Nucleus accumbens (tissue), 56 donors: ENCODE measurements at regions not wholly inside any gene's neighbourhood (a gene's known extent, or its start where the extent isn't known, plus 50 kb on each side); places are given as distances from the start of the nearest gene placed in this dataset.
A peak's percentile ranks its signal among the peaks of the same experiment; 100 is the strongest.

Experiments used
- DNase-seq, 56 donors: peaks; one replicate each; lab custom pipeline; 2025; lab: John Stamatoyannopoulos, UW

DNA sequence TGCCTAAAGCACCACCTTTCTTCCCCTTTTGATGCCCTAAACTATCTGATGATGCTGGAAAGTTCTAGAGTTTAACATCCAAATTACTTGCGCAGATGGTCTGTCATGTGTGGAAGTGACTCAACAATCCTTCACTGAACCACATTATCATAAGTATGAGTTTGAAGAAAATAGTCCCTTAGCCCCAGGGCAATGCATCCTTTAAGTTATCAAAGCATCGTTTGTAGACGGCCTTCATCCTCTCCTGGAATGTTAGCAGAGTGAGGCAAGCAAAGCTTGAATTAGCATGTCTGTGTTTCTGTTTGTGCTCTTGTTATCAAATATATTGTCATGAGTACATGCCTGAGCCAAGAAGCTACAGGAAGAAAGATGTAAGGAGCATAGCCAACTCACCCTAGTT lies 570.9 kb downstream of the MID1IP1 start:
- no peak for DNase-seq

DNA sequence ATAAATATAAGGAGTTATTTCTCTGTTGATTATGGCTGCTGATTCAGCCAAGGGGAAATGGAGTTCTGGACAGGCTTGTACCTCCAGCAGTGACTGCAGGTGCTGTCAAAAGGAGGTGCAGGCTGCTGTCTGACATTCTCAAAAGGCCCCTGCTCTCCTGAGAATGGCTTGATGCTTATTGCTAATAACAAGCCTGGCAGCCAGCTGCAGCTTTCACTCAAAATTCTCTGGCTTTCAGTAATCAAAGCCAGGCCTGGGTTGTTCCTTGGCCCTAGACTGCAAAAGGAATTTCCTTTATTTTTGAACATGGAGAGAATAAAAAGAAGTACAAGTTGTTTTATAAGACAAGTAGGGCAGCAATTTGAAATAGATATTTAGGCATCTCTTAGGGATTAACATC lies 575.9 kb downstream of the MID1IP1 start:
- DNase-seq, result no peak

DNA sequence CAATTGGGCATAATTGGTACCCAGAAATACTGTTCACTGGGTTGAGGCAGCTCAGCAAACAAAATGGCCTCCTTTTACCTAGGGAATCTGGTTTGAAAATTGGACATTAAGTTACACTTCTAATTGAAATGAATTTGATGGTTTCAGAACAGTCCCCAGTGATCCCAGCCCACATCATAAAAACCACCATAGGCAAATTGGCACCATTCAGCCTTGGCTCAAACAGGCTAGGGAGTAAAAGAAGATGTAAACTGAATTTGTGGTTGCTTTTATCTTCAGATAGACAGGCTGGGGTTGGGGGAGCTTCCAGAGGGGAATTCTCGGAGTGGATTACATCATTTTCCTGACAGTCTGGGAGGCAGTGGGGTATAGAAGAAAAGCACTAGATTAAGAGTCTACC lies 576.5 kb downstream of the MID1IP1 start:
- DNase-seq, result no peak

DNA sequence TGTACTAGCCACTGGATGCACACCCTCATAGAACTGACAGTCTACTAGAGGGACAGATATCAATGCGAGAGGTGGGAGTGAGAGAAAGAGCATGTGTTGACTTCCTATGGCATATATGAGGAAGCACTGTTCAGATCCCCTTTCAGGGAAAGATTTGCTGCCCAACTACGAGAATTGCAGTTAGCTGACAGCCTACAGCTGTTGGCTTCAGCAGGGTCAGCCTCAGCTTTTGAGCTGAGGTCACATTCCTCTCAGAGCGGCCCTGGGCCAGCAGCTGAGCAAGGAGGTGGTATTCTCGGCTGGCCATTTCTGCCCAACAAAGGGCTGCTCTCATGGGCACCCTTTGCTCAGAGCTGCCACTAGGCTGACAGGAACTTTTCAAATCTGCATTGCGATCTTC lies 580.2 kb downstream of the MID1IP1 start:
- DNase-seq, result peak in 2 of 56 donors; percentile 3 to 14

DNA sequence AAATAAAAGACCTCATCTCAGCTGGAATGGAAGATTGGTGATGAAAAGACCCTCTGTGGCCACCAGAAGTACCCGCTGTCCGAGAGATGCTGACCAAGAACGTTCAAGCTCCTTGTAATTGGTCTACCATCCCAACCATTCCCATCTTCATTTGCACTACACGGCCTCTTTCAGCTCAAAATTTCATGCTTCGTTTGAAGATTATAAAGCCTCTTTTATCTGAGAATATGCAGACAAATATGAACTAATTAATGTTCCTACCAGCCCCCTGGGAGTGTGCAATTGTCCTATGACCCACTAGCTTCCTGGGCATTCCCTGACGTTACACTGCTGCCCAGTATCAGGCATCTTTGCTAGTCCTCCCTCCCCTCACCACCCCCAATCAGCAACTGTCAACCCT lies 583.7 kb downstream of the MID1IP1 start:
- no peak for DNase-seq

DNA sequence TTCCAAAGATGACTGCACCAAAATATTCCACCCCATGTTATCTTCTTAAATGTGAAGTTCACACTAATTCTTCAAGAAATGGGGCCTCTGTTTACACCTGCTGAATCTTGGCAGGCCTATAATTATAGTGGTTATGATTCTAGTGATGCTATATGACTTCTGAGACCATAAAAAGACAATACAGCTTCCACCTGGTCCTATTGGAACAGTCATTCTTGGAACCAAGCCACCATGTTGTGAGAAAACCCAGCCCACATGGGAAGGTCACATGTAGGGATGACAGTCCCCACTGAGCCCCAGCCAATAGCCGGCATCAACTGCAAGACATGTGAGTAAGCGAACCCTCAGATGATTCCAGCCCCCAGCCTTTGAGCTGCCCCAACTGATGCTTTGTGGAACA lies 587.5 kb downstream of the MID1IP1 start:
- DNase-seq, result no peak

DNA sequence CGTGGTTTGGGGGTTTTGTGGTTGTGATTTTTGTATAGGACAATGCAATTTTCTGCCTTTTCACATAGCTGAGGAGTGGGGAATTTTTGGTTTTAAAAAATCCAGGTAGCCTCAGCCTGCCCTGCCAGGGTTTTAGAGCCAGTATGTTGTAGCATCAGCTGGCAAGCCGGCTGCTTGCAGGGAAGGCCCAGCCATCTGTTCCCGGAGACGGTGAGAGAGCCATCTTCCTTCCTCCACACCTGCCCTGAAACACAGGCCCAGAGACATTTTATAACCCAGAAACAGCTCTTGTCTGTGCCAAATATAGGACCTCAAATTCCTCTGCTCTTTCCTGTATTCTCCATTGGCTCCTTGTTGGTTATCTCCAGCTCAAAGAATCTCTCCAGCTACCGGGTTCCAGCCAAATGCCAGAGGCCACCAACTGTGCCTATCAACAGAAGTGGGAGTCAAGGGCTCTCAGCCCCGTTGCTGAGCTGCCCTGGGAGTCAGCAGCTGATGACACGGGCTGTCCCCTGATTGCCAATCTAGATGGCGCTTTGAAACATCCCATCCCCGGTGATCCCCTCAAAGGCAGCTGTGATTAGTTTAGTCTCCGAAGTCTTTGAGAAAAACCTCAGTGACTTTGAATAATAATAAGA lies 595.2 kb downstream of the MID1IP1 start:
- DNase-seq, result no peak

DNA sequence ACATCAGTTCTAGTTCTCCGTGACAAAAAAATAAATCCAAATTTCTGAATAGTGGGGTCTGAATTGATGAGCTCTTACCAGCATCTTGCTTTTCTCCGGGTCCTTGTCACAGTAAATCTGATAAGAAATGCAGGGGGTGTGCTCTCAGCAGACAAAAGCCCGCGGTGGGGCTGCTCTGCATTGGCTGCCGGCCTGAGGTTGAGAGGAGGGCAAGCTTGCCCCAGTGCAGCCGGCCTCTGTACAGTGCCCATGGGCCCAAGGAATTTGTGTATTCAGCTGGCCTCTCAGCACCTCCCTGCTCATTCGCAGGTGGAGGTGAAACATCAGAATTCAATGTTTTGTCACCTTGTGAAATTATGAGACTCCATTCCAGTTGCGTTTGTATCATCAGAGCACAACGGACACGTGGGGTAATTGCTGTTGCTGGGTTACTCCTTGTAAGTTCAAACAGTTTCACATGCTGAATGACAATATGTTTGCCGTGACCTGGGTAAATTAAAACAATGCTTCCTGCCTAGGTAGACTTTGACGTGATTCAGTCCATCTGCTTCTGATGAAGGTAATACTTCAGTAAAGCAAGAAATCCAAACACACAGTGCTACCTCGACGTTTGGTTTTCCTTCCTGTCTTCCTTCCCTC lies 596.4 kb downstream of the MID1IP1 start:
- no peak for DNase-seq

DNA sequence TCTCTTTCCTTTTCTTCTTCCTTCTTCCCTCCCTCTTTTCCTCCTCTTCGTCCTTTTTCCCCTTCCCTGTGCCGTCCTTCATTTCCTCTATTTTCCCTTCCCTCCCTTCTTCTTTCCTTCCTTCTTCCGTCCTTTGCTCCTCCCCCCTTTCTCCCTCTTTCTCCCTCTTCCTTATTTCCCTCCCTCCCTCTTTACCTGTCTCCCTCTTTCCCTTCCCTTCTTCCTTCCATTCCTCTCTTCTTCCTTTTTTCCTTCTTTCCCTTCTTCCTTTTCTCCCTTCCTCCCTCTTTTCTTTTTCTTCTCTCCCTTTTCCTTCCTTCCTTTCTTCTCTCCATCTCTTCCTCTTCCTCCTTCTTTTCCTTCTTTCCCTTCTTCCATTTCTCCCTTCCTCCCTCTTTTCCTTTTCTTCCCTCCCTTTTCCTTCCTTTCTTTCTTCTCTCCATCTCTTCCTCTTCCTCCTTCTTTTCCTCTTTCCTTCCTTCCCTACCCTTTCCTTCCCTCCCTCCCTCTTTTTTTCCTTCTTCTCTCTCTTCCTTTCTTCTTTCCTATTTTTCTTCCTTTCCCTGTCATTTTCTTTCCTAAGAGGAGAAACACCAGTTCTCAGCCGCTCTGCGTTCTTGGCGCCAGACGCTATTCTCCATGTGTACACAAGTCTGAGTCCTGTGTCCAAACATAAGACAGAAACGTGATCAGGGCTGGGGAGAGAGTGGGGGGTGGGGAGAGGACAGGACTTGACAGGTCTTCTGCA lies 597.1 kb downstream of the MID1IP1 start:
- DNase-seq, result no peak

DNA sequence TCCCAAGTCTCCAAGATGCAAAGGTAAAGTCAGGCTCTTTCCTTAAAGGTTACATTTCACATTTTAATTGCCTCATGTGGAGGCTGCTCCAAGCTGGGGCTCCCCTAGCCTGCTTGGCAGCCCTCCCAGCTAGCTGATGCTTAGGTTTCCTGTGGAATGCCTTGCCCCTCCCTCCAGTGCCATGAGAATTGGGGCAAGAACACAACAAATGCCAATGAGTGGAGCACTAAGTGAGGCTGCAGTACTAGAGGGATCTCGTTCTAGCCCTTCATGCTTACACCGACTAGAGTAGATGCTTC lies 597.7 kb downstream of the MID1IP1 start:
- peak in 4 of 56 donors; percentile 0 to 15 (median 8) for DNase-seq

DNA sequence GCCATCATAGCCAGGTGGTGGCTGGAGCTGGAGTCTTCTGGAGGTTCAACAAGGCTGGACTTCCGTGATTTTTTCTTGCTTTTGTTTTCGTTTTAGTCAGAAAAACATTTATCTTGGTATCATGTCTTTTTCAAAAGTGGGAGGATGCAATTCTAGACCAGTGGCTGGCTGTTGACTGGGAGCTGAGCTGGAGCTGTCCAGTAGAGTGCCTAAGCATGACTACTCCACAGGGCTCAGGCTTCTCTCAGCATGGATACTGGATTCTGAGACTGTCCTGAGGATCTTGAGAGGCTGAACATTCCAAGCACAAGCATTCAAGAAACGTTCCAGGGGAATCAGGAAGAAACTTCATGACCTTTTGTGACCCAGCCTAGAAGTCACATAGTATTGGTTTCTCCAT lies 598.1 kb downstream of the MID1IP1 start:
- DNase-seq, result no peak

DNA sequence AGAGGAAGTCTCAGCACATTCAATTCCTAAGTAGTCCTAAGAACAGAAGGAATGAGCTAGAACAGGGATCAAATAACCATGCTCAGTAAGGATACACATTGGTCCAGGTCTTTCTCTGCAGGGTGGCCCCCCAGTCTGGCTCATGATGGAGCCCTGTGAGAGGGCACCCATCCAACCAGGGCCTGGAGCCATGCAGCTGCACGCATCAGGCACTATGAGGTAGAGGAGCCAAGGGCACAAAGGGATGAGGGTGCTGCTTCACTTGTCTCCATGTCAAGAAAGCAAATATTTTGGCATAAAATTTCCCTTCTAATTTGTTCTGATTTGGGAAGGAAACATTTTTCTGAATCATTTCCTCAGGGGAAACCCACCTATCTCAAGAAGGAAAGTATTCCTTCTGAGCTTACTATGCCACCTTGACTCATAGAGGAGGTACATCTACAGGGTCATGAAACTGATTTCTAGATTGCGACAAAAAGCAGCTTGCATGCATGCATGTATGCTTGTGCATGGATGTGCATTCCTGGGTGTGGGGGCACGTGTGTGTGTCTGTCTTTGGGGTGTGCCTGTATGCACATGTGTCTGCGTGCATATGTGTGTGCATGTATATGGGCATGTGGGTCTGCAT lies 600.3 kb downstream of the MID1IP1 start:
- no peak for DNase-seq

DNA sequence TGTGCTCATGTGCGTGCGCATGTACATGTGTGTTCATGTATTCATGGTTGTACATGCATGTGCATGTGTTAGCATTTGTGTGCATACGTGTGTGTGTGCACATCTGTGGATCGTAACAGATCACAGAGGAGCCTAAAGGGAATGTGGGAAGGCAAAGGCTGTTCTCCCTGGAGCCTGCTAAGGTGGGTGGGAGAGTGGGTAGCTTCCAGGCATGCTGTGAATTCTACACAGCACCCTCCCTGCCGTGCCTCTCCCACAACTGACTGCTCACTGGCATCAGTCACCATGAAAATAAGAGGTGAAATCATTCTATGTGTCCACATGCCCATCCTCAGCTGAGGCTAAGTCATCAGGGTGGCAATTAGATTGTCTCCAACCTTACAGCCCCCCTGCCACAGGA lies 600.9 kb downstream of the MID1IP1 start:
- peak in 7 of 56 donors; percentile 0 to 16 (median 8) for DNase-seq

DNA sequence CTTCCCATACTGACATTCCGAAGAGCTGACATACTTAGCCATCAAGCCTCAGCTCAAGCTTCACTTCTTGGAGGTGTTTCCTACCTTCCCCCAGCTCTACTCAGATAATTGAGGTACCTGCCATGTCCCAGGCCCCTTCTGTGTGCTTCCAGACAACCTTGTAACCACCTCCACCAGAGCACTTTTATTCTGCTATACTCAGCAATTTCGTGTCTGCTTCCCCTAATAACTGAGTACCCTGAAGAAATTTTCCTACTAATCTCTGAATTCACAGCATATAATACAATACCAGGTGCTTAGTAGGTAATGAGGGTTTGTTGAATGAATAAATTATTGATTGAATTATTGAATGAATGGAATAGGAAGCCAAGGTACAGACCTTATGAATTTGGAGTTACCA lies 605.5 kb downstream of the MID1IP1 start:
- DNase-seq, result no peak

DNA sequence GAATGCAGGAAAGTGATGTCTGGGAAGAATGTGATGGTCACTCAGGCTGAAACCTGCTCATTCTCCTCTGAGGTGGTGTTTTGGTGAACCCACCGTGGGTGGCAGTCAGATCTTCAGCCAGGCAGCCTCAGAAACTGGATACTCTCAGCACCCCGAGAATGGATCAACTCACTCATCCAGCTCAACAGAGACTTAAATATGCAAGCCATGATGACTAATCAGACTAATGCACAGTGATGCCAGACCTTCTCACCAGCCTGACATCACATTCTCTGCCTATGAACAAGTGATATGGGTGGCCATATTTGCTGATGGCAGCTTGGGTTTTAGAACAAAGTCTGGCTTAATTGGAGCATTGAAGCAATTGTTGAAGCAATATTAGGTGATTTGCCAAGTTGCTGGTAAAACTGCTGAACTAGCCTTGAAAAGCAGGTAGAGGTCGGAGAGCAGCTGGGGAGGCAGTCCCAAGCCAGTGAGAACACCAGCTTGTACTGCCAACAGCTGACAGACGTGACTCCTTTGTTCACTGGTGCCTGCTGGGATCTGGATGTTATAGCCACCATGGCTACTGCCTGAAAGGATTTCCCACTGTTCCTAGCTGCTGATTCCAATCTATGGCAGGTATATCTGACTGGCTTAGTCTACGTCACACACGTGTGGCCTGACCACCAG lies 608.1 kb downstream of the MID1IP1 start:
- no peak for DNase-seq

DNA sequence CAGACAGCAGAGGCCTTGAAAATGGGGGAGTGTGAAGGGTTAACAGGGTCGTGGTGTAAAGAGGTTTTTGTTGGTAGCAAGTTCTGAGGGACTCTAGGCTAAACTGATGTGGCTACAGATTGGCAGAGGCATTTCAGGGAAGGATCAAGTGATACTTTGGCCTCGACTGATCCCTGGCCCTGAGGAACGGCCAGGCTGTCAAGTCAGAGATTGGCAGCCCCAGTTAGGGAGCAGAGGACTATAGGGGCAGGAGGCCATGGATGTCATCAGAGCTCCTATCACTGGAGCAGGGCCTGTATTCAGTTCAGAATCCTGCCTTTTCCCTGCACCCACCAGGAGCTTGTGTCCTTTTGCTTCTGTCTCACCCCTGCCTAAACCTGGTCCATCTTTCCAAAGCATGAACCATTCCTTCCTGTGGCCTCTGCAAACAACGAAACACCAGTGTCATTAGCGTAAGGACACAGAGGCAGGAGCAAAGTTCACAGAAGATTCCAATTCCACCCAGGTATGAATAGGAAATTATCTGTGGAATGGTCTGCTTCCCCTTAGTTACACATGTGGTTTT lies 613.1 kb downstream of the MID1IP1 start:
- no peak for DNase-seq

DNA sequence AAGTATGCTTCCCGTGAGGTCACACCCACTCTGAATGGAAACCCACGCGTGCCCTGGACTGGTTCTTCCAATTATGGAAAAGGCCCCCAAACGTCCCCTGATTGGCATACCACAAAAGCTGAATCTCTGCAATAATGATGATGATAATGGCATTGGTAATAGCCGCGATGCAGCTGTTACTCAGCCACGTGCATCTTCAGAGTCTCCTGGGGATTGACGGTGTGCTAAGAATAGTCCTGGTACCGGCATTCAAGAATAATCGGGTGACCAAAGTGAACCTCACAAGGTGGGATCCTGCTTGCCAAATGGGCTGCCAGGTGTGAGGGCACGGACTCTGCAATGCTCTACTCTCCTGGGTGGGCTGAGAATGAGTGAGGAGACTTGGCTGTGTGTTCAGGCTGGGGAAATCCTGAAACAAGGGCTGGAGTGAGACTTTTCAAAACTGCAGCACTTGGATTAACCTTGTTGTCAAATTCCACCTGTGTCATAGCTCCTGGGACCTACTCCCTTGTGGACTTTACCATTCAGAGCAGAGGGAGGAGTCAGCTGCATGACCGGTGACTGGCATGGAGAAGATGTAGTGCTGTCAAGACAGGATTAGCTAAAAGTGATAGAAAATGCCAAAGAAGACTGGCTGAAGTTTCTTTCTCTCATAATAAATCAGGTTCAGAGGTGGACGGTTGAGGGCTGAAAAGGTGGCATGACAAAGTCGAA lies 615.4 kb downstream of the MID1IP1 start:
- no peak for DNase-seq

DNA sequence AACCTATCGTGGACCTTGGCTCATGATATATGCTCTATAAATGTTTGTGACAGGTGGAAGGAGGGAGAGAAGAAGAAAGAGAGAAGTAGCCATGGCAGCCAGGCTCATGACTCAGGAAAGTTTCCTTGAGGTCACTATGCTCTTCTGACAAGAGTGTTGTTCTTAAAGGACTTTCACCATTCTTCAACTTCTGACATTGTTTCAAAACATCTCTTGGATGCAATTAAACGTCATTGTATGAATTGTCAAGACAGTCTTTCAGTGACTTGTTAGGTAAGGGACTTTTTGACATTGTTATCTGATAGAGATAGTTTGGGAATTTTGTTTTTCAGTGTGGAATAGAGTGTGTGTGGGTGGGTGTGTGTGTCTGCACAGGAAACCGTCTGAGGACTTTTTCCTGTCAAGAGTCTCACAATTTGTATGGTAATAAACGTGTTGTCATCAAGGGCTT lies 617.0 kb downstream of the MID1IP1 start:
- no peak for DNase-seq

DNA sequence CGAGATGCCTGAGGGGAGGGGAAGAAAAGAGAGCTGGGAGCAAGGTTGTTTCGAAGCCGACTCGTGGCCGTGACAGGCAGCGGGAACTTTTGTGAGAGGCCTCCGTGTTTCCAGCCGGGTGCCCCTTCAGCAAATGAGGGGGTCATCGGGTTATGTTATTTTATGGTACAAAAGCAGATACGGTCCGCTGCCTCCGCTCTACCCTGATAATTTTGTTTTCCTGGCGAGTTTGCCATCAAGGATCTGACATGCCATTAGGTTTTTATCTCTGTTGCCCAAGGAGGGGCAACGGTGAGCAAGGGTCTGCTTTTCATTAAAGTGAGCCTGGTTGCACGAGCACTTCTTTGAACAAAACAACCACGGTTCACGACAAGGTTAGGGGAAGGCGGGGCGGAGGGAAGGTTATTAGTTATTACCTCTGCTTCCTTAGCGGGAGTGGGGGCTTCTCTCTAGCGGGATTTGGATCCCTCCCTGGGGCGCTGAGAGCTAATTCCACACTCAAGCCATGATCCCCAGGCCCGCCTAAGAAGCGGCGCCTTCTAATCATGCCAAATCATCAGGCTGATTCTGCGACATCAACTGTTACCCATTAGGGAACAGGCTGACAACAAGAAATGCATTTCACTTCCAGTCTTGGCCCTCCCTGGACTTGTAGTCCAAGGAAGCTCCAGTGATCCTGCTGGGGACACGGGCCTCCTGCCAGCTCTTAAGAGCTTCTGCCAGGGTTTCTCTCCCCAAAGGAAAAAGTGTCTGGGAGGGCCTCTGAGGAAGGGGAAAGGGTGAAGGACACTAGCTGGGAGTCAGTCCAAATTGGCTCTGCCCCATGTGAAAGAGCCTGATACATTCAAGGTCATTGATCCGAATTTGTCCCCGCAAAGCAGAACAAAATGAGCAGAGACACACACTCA lies 617.7 kb downstream of the MID1IP1 start:
- peak in 9 of 56 donors; percentile 0 to 24 (median 4) for DNase-seq
